HFF-Myc (cell line): ENCODE measurements at regions not wholly inside any gene's neighbourhood (a gene's known extent, or its start where the extent isn't known, plus 50 kb on each side); places are given as distances from the start of the nearest gene placed in this dataset.

Experiments
- DNase-seq: peaks from one replicate; pipeline ENCODE4 v3.0.0-alpha.2; 2011; ENCODE audit warnings: low read depth; ENCODE audit errors: extremely low read depth
- H3K4me3 ChIP-seq: replicated peaks from 2 replicates; pipeline ENCODE4 v1.5.1; 2011; ENCODE audit warnings: low read depth, mild to moderate bottlenecking, control low read depth, low read length
- CTCF ChIP-seq: IDR thresholded peaks from 2 replicates; pipeline ENCODE4 v1.5.1; 2012; ENCODE audit warnings: mild to moderate bottlenecking, low read depth, low read length, control low read depth; ENCODE audit errors: missing control alignments

- DNase-seq, result no peak
- TF ChIP-seq CTCF, result no peak
- no peak overlapping the region for H3K4me3 ChIP-seq
Observed at GRCh38 chr2:181169503-181169902, 189.1 kb downstream of the UBE2E3 start.

GRCh38 chr2:181170256-181170655 is 189.9 kb downstream of the UBE2E3 start:
- TF ChIP-seq CTCF, result no peak
- DNase-seq, result no peak

GRCh38 chr2:181172676-181173075 is 192.3 kb downstream of the UBE2E3 start:
- H3K4me3 ChIP-seq, result no peak overlapping the region
- DNase-seq, result no peak
- TF ChIP-seq CTCF, result no peak

More at GRCh38 chr2:181170256-181170655, 189.9 kb downstream of the UBE2E3 start:
- H3K4me3 ChIP-seq, result no peak overlapping the region

GRCh38 chr2:181174611-181175580 is 194.5 kb downstream of the UBE2E3 start:
- no peak overlapping the region for H3K4me3 ChIP-seq
- no peak for TF ChIP-seq CTCF
- no peak for DNase-seq

DNA sequence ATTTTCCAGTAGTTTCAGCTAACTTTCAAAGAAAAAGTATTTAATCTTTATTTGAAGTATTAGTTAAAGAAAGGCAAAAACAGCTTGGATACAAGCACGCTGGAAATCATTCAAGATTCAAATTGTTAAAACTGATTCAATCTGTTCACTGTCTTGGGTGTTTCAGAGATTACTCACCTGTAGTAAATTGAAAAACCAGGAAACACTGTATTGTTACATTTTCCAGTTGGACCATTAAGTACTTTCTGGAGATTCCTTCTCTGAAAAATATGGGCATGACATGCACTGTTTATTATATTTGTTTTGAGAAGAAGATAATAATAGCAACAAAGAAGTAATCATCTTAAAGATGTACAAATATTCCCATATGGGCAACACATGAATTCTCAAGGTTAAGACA is 196.1 kb downstream of the UBE2E3 start:
- TF ChIP-seq CTCF, result no peak
- H3K4me3 ChIP-seq, result no peak overlapping the region

DNA sequence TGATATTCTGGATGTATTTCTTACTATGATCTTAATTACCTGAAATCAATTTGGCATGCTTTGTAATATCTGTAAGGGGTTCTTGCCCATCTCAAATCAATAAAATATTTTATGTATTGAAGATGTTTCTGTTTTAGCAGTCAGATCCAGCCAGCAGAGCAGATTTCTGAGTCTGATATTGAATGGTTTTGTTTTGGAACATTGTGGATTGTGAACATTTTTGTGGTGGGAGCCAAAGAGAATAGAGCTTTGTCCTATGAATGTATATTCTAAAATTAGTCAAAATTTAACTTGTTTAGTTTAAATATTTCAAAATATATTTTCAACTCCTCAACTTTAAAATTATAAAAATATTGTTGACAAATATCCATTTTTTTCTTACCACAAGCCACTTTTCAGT is 197.0 kb downstream of the UBE2E3 start:
- TF ChIP-seq CTCF, result no peak
- no peak overlapping the region for H3K4me3 ChIP-seq
- no peak for DNase-seq

More for the DNA sequence above, 196.1 kb downstream of the UBE2E3 start:
- peak; percentile 55 for DNase-seq
